ENCODE measurements at regions not wholly inside any gene's neighbourhood (a gene's known extent, or its start where the extent isn't known, plus 50 kb on each side); places are given as distances from the start of the nearest gene placed in this dataset.

DNA sequence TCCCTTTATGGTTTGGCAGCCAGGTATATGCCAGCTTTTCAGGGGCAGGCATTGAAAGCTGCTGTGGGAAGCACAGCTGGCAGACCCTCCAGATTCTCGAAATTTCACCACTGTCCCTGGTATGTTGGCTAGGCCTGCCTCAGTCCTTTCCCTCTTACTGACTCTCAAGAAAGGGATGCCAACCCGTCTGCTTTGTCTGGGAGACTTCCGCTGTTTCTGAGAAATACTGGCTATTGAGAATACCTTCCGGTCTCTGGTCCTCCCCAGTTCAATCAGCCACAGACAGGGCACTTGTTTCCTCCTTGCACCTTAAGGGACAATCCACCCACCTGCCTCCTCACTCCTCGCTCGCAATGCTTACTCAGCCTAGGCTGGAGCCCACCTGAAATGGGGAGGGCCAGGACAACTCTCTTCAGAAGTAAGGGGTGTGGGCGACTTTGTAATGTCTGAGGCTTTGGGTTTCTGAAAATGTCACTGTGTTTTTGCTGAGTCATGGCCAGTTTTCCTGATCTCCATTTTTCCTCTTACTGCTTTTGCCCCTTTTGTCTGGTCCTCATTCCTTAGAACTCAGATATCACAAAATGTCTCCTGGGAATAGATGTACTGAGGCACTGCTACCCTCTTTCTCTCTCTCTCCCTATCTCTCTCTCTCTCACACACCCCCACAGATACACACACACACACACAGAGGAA is 571.1 kb downstream of the TNS1 start:
- no peak overlapping the region for H3K9ac ChIP-seq (ENCODE audit: low read length)
- no peak for FAIRE-seq
- no peaks in the 10 kb centered on the region for H4K20me1 ChIP-seq (ENCODE audit: insufficient read depth, low read length)
- peak overlapping the region; percentile 32 for H2AFZ ChIP-seq (ENCODE audit: low read depth, low read length)
- no peak for TF ChIP-seq EZH2 (IDR thresholded peaks at IDR 0.05; ENCODE audit: insufficient read depth, low read length)
- TF ChIP-seq, protein P1, sequence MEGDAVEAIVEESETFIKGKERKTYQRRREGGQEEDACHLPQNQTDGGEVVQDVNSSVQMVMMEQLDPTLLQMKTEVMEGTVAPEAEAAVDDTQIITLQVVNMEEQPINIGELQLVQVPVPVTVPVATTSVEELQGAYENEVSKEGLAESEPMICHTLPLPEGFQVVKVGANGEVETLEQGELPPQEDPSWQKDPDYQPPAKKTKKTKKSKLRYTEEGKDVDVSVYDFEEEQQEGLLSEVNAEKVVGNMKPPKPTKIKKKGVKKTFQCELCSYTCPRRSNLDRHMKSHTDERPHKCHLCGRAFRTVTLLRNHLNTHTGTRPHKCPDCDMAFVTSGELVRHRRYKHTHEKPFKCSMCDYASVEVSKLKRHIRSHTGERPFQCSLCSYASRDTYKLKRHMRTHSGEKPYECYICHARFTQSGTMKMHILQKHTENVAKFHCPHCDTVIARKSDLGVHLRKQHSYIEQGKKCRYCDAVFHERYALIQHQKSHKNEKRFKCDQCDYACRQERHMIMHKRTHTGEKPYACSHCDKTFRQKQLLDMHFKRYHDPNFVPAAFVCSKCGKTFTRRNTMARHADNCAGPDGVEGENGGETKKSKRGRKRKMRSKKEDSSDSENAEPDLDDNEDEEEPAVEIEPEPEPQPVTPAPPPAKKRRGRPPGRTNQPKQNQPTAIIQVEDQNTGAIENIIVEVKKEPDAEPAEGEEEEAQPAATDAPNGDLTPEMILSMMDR (IDR thresholded peaks at IDR 0.05; ENCODE audit: insufficient read depth, low read depth, low read length) = no peak
- no peak overlapping the region for H3K27ac ChIP-seq (ENCODE audit: low read depth, low read length)
- Mint-ChIP-seq H3K27ac (ENCODE audit: unreplicated experiment) (peak overlapping the region; percentile 56), H3K36me3 (ENCODE audit: low read depth, unreplicated experiment) (peaks cover 1% of the 10 kb centered on the region), H3K27me3 (ENCODE audit: low read depth, unreplicated experiment) (no peaks in the 10 kb centered on the region), H3K4me1 (ENCODE audit: low read depth, unreplicated experiment) (peaks cover 40% of the 10 kb centered on the region), H3K4me3 (ENCODE audit: unreplicated experiment) (no peak overlapping the region), H3K9me3 (ENCODE audit: unreplicated experiment) (peaks cover 2% of the 10 kb centered on the region)
- no peaks in the 10 kb centered on the region for H3K36me3 ChIP-seq (ENCODE audit: insufficient read depth, low read length)
- no peaks in the 10 kb centered on the region for H3K9me3 ChIP-seq (ENCODE audit: insufficient read depth, low read depth, low read length)
- no peak for DNase-seq (ENCODE audit: low read depth)
- H3K4me2 ChIP-seq (ENCODE audit: low read length) = no peak overlapping the region
- no peaks in the 10 kb centered on the region for H3K79me2 ChIP-seq (ENCODE audit: insufficient read depth, low read length)
- H3K4me1 ChIP-seq (ENCODE audit: insufficient read depth, low read length) = peaks cover 7% of the 10 kb centered on the region
- no peak overlapping the region for H3K4me3 ChIP-seq (ENCODE audit: insufficient read depth, low read depth, low read length)
- H3K27me3 ChIP-seq (ENCODE audit: insufficient read depth, low read length) = no peaks in the 10 kb centered on the region

- no peak overlapping the region for H3K9ac ChIP-seq (ENCODE audit: low read length)
- H3K4me3 Mint-ChIP-seq (ENCODE audit: unreplicated experiment) = no peak overlapping the region
- H3K27ac ChIP-seq (ENCODE audit: low read depth, low read length) = no peak overlapping the region
- DNase-seq (ENCODE audit: low read depth) (no peak), FAIRE-seq (no peak)
- H3K9me3 Mint-ChIP-seq (ENCODE audit: unreplicated experiment) = peaks cover 2% of the 10 kb centered on the region
- no peaks in the 10 kb centered on the region for H3K27me3 ChIP-seq (ENCODE audit: insufficient read depth, low read length)
- H3K79me2 ChIP-seq (ENCODE audit: insufficient read depth, low read length) = no peaks in the 10 kb centered on the region
- no peak overlapping the region for H3K4me3 ChIP-seq (ENCODE audit: insufficient read depth, low read depth, low read length)
- H3K9me3 ChIP-seq (ENCODE audit: insufficient read depth, low read depth, low read length) = no peaks in the 10 kb centered on the region
- TF ChIP-seq, protein P1 (IDR thresholded peaks at IDR 0.05; ENCODE audit: insufficient read depth, low read depth, low read length) = no peak
- TF ChIP-seq EZH2 (IDR thresholded peaks at IDR 0.05; ENCODE audit: insufficient read depth, low read length) = no peak
- peaks cover 4% of the 10 kb centered on the region for H3K36me3 Mint-ChIP-seq (ENCODE audit: low read depth, unreplicated experiment)
- no peak overlapping the region for H3K27ac Mint-ChIP-seq (ENCODE audit: unreplicated experiment)
- no peaks in the 10 kb centered on the region for H4K20me1 ChIP-seq (ENCODE audit: insufficient read depth, low read length)
- no peak overlapping the region for H2AFZ ChIP-seq (ENCODE audit: low read depth, low read length)
- H3K27me3 Mint-ChIP-seq (ENCODE audit: low read depth, unreplicated experiment) = no peaks in the 10 kb centered on the region
- no peak overlapping the region for H3K4me2 ChIP-seq (ENCODE audit: low read length)
- peaks cover 7% of the 10 kb centered on the region for H3K4me1 ChIP-seq (ENCODE audit: insufficient read depth, low read length)
- H3K4me1 Mint-ChIP-seq (ENCODE audit: low read depth, unreplicated experiment) = peaks cover 36% of the 10 kb centered on the region
- H3K36me3 ChIP-seq (ENCODE audit: insufficient read depth, low read length) = no peaks in the 10 kb centered on the region
Observed at GRCh38 chr2:217430916-217431576, 571.2 kb upstream of the TNP1 start.
